ENCODE measurements at regions not wholly inside any gene's neighbourhood (a gene's known extent, or its start where the extent isn't known, plus 50 kb on each side); places are given as distances from the start of the nearest gene placed in this dataset.

DNA sequence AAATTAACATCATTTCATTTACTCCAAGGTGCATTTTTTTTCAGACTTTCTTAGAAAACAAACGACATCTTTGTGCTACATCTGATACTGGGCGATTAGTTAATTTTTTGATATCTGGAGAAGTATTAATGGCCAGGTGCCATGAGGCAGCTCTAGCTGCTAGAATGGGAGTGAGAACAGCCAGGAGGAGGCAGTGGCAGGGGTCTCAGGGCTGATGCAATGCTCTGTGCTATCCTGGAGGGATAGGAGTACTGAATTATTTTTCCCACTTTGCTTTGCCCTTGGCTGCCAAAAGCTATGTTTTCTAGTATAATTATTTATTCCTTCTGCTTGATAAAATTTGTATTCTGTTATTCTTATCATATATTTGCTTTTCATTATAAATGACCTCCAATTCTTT is 133.6 kb upstream of the NOX3 start:
- H2BK120ac ChIP-seq (ENCODE audit: low read depth, low read length): no peak overlapping the region
- H3K14ac ChIP-seq (ENCODE audit: low read length in 2 of 2): no peak overlapping the region
- no peak for DNase-seq
- no peak overlapping the region for H4K91ac ChIP-seq (ENCODE audit: low read length)
- H3K4me3 ChIP-seq (ENCODE audit: insufficient read depth in 1 of 2, low read depth in 1 of 2, low read length in 2 of 2): no peak overlapping the region
- no peak overlapping the region for H3K9ac ChIP-seq (ENCODE audit: low read length)
- H3K4me1 ChIP-seq (ENCODE audit: control insufficient read depth, insufficient read depth, low read depth, low read length): no peaks in the 10 kb centered on the region
- H3K79me1 ChIP-seq (replicated peaks; ENCODE audit: low read length, poor library complexity, severe bottlenecking): no peaks in the 10 kb centered on the region
- H4K8ac ChIP-seq (ENCODE audit: low read length): no peak overlapping the region
- H2AFZ ChIP-seq (ENCODE audit: low read depth, low read length): no peak overlapping the region
- no peak overlapping the region for H2BK15ac ChIP-seq (ENCODE audit: low read depth, poor library complexity, severe bottlenecking)
- H3K27ac ChIP-seq (ENCODE audit: low read length, poor library complexity, severe bottlenecking): no peak overlapping the region
- H3K4me2 ChIP-seq (ENCODE audit: low read length, poor library complexity, severe bottlenecking): no peak overlapping the region
- no peak overlapping the region for H3K4ac ChIP-seq (ENCODE audit: low read depth in 1 of 2, low read length in 2 of 2)
- H3K27me3 ChIP-seq (ENCODE audit: control insufficient read depth in 1 of 2, insufficient read depth in 1 of 2, low read length in 2 of 2): no peaks in the 10 kb centered on the region
- H2BK5ac ChIP-seq (ENCODE audit: low read depth, low read length, poor library complexity, severe bottlenecking): no peak overlapping the region
- H2BK12ac ChIP-seq (ENCODE audit: low read length in 2 of 2): no peak overlapping the region
- H3K18ac ChIP-seq (ENCODE audit: low read depth in 1 of 2, low read length in 2 of 2): no peak overlapping the region
- H3K23ac ChIP-seq (ENCODE audit: low read length in 2 of 2): no peak overlapping the region
- H3K9me3 ChIP-seq (ENCODE audit: control insufficient read depth, low read length): peaks cover 11% of the 10 kb centered on the region
- no peaks in the 10 kb centered on the region for H3K36me3 ChIP-seq (ENCODE audit: control insufficient read depth in 1 of 2, insufficient read depth in 2 of 2, low read depth in 1 of 2, low read length in 2 of 2)
- no peak overlapping the region for H2AK5ac ChIP-seq (ENCODE audit: low read length, severe bottlenecking)
- 95% methylated on average over 2 of the region's 2 CpGs for WGBS

DNA sequence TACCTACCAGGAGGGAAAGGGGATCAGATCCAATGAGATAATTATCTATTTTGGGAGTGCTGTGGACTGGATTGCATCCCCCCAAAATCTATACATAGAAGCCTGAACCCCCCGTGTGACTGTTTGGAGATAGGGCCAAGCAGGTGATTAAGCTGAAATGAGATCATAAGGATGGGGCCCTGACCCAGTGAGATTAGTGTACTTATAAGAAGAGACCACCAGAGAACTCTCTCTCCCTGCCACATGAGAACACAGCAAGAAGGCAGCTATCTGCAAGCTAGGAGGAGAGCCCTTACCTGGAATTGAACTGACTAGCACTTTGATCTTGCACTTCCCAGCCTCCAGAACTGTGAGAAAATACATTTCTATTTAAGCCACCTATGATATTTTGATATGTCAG is 132.2 kb upstream of the NOX3 start:
- Histone ChIP-seq H3K27me3 (ENCODE audit: control insufficient read depth in 1 of 2, insufficient read depth in 1 of 2, low read length in 2 of 2) (no peaks in the 10 kb centered on the region), H4K8ac (ENCODE audit: low read length) (no peak overlapping the region), H3K9ac (ENCODE audit: low read length) (no peak overlapping the region), H2BK5ac (ENCODE audit: low read depth, low read length, poor library complexity, severe bottlenecking) (no peak overlapping the region), H4K91ac (ENCODE audit: low read length) (no peak overlapping the region), H3K27ac (ENCODE audit: low read length, poor library complexity, severe bottlenecking) (no peak overlapping the region), H3K23ac (ENCODE audit: low read length in 2 of 2) (no peak overlapping the region), H3K18ac (ENCODE audit: low read depth in 1 of 2, low read length in 2 of 2) (no peak overlapping the region), H2AK5ac (ENCODE audit: low read length, severe bottlenecking) (no peak overlapping the region), H3K4me1 (ENCODE audit: control insufficient read depth, insufficient read depth, low read depth, low read length) (no peaks in the 10 kb centered on the region), H3K14ac (ENCODE audit: low read length in 2 of 2) (no peak overlapping the region), H3K79me1 (replicated peaks; ENCODE audit: low read length, poor library complexity, severe bottlenecking) (no peaks in the 10 kb centered on the region), H2AFZ (ENCODE audit: low read depth, low read length) (no peak overlapping the region), H3K4ac (ENCODE audit: low read depth in 1 of 2, low read length in 2 of 2) (no peak overlapping the region), H3K4me3 (ENCODE audit: insufficient read depth in 1 of 2, low read depth in 1 of 2, low read length in 2 of 2) (no peak overlapping the region), H2BK12ac (ENCODE audit: low read length in 2 of 2) (no peak overlapping the region), H2BK15ac (ENCODE audit: low read depth, poor library complexity, severe bottlenecking) (no peak overlapping the region), H2BK120ac (ENCODE audit: low read depth, low read length) (no peak overlapping the region), H3K4me2 (ENCODE audit: low read length, poor library complexity, severe bottlenecking) (no peak overlapping the region), H3K9me3 (ENCODE audit: control insufficient read depth, low read length) (peaks cover 11% of the 10 kb centered on the region), H3K36me3 (ENCODE audit: control insufficient read depth in 1 of 2, insufficient read depth in 2 of 2, low read depth in 1 of 2, low read length in 2 of 2) (no peaks in the 10 kb centered on the region)
- no peak for DNase-seq
- WGBS: 100% methylated on average over 1 of the region's 1 CpG

DNA sequence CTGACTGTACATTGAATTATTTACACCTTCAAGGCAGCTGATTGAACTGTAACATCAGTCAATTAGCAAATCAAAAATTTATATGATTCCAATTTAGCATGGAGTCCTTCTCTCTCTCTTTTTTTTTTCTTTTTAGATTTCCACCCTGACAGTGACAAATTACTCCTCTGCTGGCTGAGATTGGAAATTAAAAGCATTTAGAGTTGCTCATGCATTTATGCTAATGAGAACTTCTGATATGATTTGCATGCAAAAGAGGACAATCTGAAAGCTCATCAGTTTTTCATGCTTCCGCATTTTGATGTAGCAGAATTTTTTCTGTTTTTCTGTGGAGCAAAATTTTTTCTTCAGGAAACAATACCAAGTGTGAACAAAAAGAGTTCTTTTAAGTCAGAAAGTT is 130.5 kb upstream of the NOX3 start:
- H3K4me1 ChIP-seq (ENCODE audit: control insufficient read depth, insufficient read depth, low read depth, low read length): no peaks in the 10 kb centered on the region
- no peaks in the 10 kb centered on the region for H3K27me3 ChIP-seq (ENCODE audit: control insufficient read depth in 1 of 2, insufficient read depth in 1 of 2, low read length in 2 of 2)
- no peak overlapping the region for H2AK5ac ChIP-seq (ENCODE audit: low read length, severe bottlenecking)
- no peak overlapping the region for H3K18ac ChIP-seq (ENCODE audit: low read depth in 1 of 2, low read length in 2 of 2)
- no peaks in the 10 kb centered on the region for H3K79me1 ChIP-seq (replicated peaks; ENCODE audit: low read length, poor library complexity, severe bottlenecking)
- no peak overlapping the region for H3K23ac ChIP-seq (ENCODE audit: low read length in 2 of 2)
- no peak overlapping the region for H2BK5ac ChIP-seq (ENCODE audit: low read depth, low read length, poor library complexity, severe bottlenecking)
- no peak overlapping the region for H3K4me2 ChIP-seq (ENCODE audit: low read length, poor library complexity, severe bottlenecking)
- H3K36me3 ChIP-seq (ENCODE audit: control insufficient read depth in 1 of 2, insufficient read depth in 2 of 2, low read depth in 1 of 2, low read length in 2 of 2): no peaks in the 10 kb centered on the region
- WGBS: 100% methylated on average over 1 of the region's 1 CpG
- no peak overlapping the region for H3K4me3 ChIP-seq (ENCODE audit: insufficient read depth in 1 of 2, low read depth in 1 of 2, low read length in 2 of 2)
- H2BK15ac ChIP-seq (ENCODE audit: low read depth, poor library complexity, severe bottlenecking): no peak overlapping the region
- H3K14ac ChIP-seq (ENCODE audit: low read length in 2 of 2): no peak overlapping the region
- no peak overlapping the region for H3K4ac ChIP-seq (ENCODE audit: low read depth in 1 of 2, low read length in 2 of 2)
- no peak overlapping the region for H4K91ac ChIP-seq (ENCODE audit: low read length)
- H3K9me3 ChIP-seq (ENCODE audit: control insufficient read depth, low read length): peaks cover 5% of the 10 kb centered on the region
- no peak overlapping the region for H2BK12ac ChIP-seq (ENCODE audit: low read length in 2 of 2)
- H4K8ac ChIP-seq (ENCODE audit: low read length): no peak overlapping the region
- DNase-seq: no peak
- H3K9ac ChIP-seq (ENCODE audit: low read length): no peak overlapping the region
- H2AFZ ChIP-seq (ENCODE audit: low read depth, low read length): no peak overlapping the region
- no peak overlapping the region for H2BK120ac ChIP-seq (ENCODE audit: low read depth, low read length)
- no peak overlapping the region for H3K27ac ChIP-seq (ENCODE audit: low read length, poor library complexity, severe bottlenecking)

DNA sequence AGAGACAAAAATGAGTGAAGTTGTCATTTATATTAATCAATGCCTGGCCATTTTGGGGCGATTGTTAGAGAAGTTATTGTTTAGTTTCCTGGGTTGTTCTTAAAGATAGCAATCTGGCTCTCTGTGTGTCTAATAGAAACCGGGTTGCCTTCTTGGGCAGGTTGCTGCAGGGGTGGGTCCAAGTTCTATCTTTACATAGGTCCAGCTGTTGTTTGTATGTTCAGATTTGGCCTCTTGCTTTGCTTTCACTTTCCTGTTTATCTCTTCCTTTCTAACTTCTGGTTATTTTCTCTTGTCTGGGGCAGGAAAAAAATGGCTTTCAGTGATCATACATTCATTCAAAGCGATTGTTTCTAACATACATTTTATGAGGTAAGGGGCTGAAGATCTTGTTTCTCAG is 128.4 kb upstream of the NOX3 start:
- no peak overlapping the region for H2AFZ ChIP-seq (ENCODE audit: low read depth, low read length)
- no peak overlapping the region for H3K4me2 ChIP-seq (ENCODE audit: low read length, poor library complexity, severe bottlenecking)
- H3K9ac ChIP-seq (ENCODE audit: low read length): no peak overlapping the region
- no peak overlapping the region for H2BK15ac ChIP-seq (ENCODE audit: low read depth, poor library complexity, severe bottlenecking)
- H3K4ac ChIP-seq (ENCODE audit: low read depth in 1 of 2, low read length in 2 of 2): no peak overlapping the region
- H2AK5ac ChIP-seq (ENCODE audit: low read length, severe bottlenecking): no peak overlapping the region
- H4K91ac ChIP-seq (ENCODE audit: low read length): no peak overlapping the region
- H4K8ac ChIP-seq (ENCODE audit: low read length): no peak overlapping the region
- no peak overlapping the region for H3K27ac ChIP-seq (ENCODE audit: low read length, poor library complexity, severe bottlenecking)
- H3K27me3 ChIP-seq (ENCODE audit: control insufficient read depth in 1 of 2, insufficient read depth in 1 of 2, low read length in 2 of 2): no peaks in the 10 kb centered on the region
- no peaks in the 10 kb centered on the region for H3K79me1 ChIP-seq (replicated peaks; ENCODE audit: low read length, poor library complexity, severe bottlenecking)
- H3K23ac ChIP-seq (ENCODE audit: low read length in 2 of 2): no peak overlapping the region
- peak; percentile 15 for DNase-seq
- H3K4me3 ChIP-seq (ENCODE audit: insufficient read depth in 1 of 2, low read depth in 1 of 2, low read length in 2 of 2): no peak overlapping the region
- no peak overlapping the region for H2BK120ac ChIP-seq (ENCODE audit: low read depth, low read length)
- WGBS: 78% methylated on average over 3 of the region's 3 CpGs
- H3K14ac ChIP-seq (ENCODE audit: low read length in 2 of 2): no peak overlapping the region
- no peaks in the 10 kb centered on the region for H3K36me3 ChIP-seq (ENCODE audit: control insufficient read depth in 1 of 2, insufficient read depth in 2 of 2, low read depth in 1 of 2, low read length in 2 of 2)
- no peak overlapping the region for H2BK12ac ChIP-seq (ENCODE audit: low read length in 2 of 2)
- H2BK5ac ChIP-seq (ENCODE audit: low read depth, low read length, poor library complexity, severe bottlenecking): no peak overlapping the region
- H3K18ac ChIP-seq (ENCODE audit: low read depth in 1 of 2, low read length in 2 of 2): no peak overlapping the region
- peaks cover 5% of the 10 kb centered on the region for H3K9me3 ChIP-seq (ENCODE audit: control insufficient read depth, low read length)
- H3K4me1 ChIP-seq (ENCODE audit: control insufficient read depth, insufficient read depth, low read depth, low read length): no peaks in the 10 kb centered on the region
